ENCODE measurements at regions not wholly inside any gene's neighbourhood (a gene's known extent, or its start where the extent isn't known, plus 50 kb on each side); places are given as distances from the start of the nearest gene placed in this dataset.

- Histone ChIP-seq H3K9ac (ENCODE audit: low read depth, low read length) (no peak overlapping the region), H3K27me3 (ENCODE audit: control insufficient read depth, insufficient read depth, low read length) (no peaks in the 10 kb centered on the region), H3K9me3 (ENCODE audit: control insufficient read depth, insufficient read depth, low read length) (no peaks in the 10 kb centered on the region), H3K4me1 (ENCODE audit: control insufficient read depth, insufficient read depth, low read length) (peaks cover 6% of the 10 kb centered on the region; the same call in 1 of the 2 replicates), H3K27ac (ENCODE audit: low read depth, low read length) (no peak overlapping the region), H3K36me3 (ENCODE audit: control insufficient read depth, insufficient read depth, low read length) (no peaks in the 10 kb centered on the region), H3K4me3 (ENCODE audit: low read depth, low read length) (no peak overlapping the region)
Measured at GRCh38 chr5:67490543-67491321, 294.1 kb upstream of the CD180 start.

- Histone ChIP-seq H3K9ac (ENCODE audit: low read depth, low read length) (no peak overlapping the region), H3K4me1 (ENCODE audit: control insufficient read depth, insufficient read depth, low read length) (peaks cover 6% of the 10 kb centered on the region; the same call in 1 of the 2 replicates), H3K36me3 (ENCODE audit: control insufficient read depth, insufficient read depth, low read length) (no peaks in the 10 kb centered on the region), H3K27me3 (ENCODE audit: control insufficient read depth, insufficient read depth, low read length) (no peaks in the 10 kb centered on the region), H3K4me3 (ENCODE audit: low read depth, low read length) (no peak overlapping the region), H3K9me3 (ENCODE audit: control insufficient read depth, insufficient read depth, low read length) (no peaks in the 10 kb centered on the region), H3K27ac (ENCODE audit: low read depth, low read length) (no peak overlapping the region)
Measured at GRCh38 chr5:67488885-67489284, 292.3 kb upstream of the CD180 start.

- Histone ChIP-seq H3K36me3 (ENCODE audit: control insufficient read depth, insufficient read depth, low read length) (no peaks in the 10 kb centered on the region), H3K4me3 (ENCODE audit: low read depth, low read length) (no peak overlapping the region), H3K9ac (ENCODE audit: low read depth, low read length) (no peak overlapping the region), H3K27me3 (ENCODE audit: control insufficient read depth, insufficient read depth, low read length) (no peaks in the 10 kb centered on the region), H3K27ac (ENCODE audit: low read depth, low read length) (no peak overlapping the region), H3K4me1 (ENCODE audit: control insufficient read depth, insufficient read depth, low read length) (peaks cover 6% of the 10 kb centered on the region; the same call in 1 of the 2 replicates), H3K9me3 (ENCODE audit: control insufficient read depth, insufficient read depth, low read length) (no peaks in the 10 kb centered on the region)
Measured at GRCh38 chr5:67487862-67488261, 291.3 kb upstream of the CD180 start.

GRCh38 chr5:67483453-67484030 is 286.9 kb upstream of the CD180 start:
- H3K4me3 ChIP-seq (ENCODE audit: low read depth, low read length), result no peak overlapping the region
- H3K9me3 ChIP-seq (ENCODE audit: control insufficient read depth, insufficient read depth, low read length), result no peaks in the 10 kb centered on the region
- peaks cover 6% of the 10 kb centered on the region; the same call in 1 of the 2 replicates for H3K4me1 ChIP-seq (ENCODE audit: control insufficient read depth, insufficient read depth, low read length)
- no peaks in the 10 kb centered on the region for H3K27me3 ChIP-seq (ENCODE audit: control insufficient read depth, insufficient read depth, low read length)
- no peak overlapping the region for H3K27ac ChIP-seq (ENCODE audit: low read depth, low read length)
- no peaks in the 10 kb centered on the region for H3K36me3 ChIP-seq (ENCODE audit: control insufficient read depth, insufficient read depth, low read length)
- no peak overlapping the region for H3K9ac ChIP-seq (ENCODE audit: low read depth, low read length)

- Histone ChIP-seq H3K9ac (ENCODE audit: low read depth, low read length) (no peak overlapping the region), H3K4me3 (ENCODE audit: low read depth, low read length) (no peak overlapping the region), H3K36me3 (ENCODE audit: control insufficient read depth, insufficient read depth, low read length) (no peaks in the 10 kb centered on the region), H3K27ac (ENCODE audit: low read depth, low read length) (no peak overlapping the region), H3K4me1 (ENCODE audit: control insufficient read depth, insufficient read depth, low read length) (no peaks in the 10 kb centered on the region), H3K9me3 (ENCODE audit: control insufficient read depth, insufficient read depth, low read length) (no peaks in the 10 kb centered on the region), H3K27me3 (ENCODE audit: control insufficient read depth, insufficient read depth, low read length) (no peaks in the 10 kb centered on the region)
Measured at GRCh38 chr5:67481362-67481761, 284.8 kb upstream of the CD180 start.

GRCh38 chr5:67478337-67478736 is 281.7 kb upstream of the CD180 start:
- Histone ChIP-seq H3K27ac (ENCODE audit: low read depth, low read length) (no peak overlapping the region), H3K9ac (ENCODE audit: low read depth, low read length) (no peak overlapping the region), H3K27me3 (ENCODE audit: control insufficient read depth, insufficient read depth, low read length) (no peaks in the 10 kb centered on the region), H3K4me3 (ENCODE audit: low read depth, low read length) (no peak overlapping the region), H3K36me3 (ENCODE audit: control insufficient read depth, insufficient read depth, low read length) (no peaks in the 10 kb centered on the region), H3K9me3 (ENCODE audit: control insufficient read depth, insufficient read depth, low read length) (no peaks in the 10 kb centered on the region), H3K4me1 (ENCODE audit: control insufficient read depth, insufficient read depth, low read length) (no peaks in the 10 kb centered on the region)

GRCh38 chr5:67476995-67477394 is 280.4 kb upstream of the CD180 start:
- Histone ChIP-seq H3K4me3 (ENCODE audit: low read depth, low read length) (no peak overlapping the region), H3K27ac (ENCODE audit: low read depth, low read length) (no peak overlapping the region), H3K9ac (ENCODE audit: low read depth, low read length) (no peak overlapping the region), H3K4me1 (ENCODE audit: control insufficient read depth, insufficient read depth, low read length) (no peaks in the 10 kb centered on the region), H3K27me3 (ENCODE audit: control insufficient read depth, insufficient read depth, low read length) (no peaks in the 10 kb centered on the region), H3K36me3 (ENCODE audit: control insufficient read depth, insufficient read depth, low read length) (no peaks in the 10 kb centered on the region), H3K9me3 (ENCODE audit: control insufficient read depth, insufficient read depth, low read length) (no peaks in the 10 kb centered on the region)

- Histone ChIP-seq H3K36me3 (ENCODE audit: control insufficient read depth, insufficient read depth, low read length) (no peaks in the 10 kb centered on the region), H3K4me3 (ENCODE audit: low read depth, low read length) (no peak overlapping the region), H3K4me1 (ENCODE audit: control insufficient read depth, insufficient read depth, low read length) (no peaks in the 10 kb centered on the region), H3K9me3 (ENCODE audit: control insufficient read depth, insufficient read depth, low read length) (no peaks in the 10 kb centered on the region), H3K27me3 (ENCODE audit: control insufficient read depth, insufficient read depth, low read length) (no peaks in the 10 kb centered on the region), H3K27ac (ENCODE audit: low read depth, low read length) (no peak overlapping the region), H3K9ac (ENCODE audit: low read depth, low read length) (no peak overlapping the region)
Measured at GRCh38 chr5:67476531-67476930, 279.9 kb upstream of the CD180 start.

- Histone ChIP-seq H3K36me3 (ENCODE audit: control insufficient read depth, insufficient read depth, low read length) (no peaks in the 10 kb centered on the region), H3K27ac (ENCODE audit: low read depth, low read length) (no peak overlapping the region), H3K9ac (ENCODE audit: low read depth, low read length) (no peak overlapping the region), H3K9me3 (ENCODE audit: control insufficient read depth, insufficient read depth, low read length) (no peaks in the 10 kb centered on the region), H3K4me3 (ENCODE audit: low read depth, low read length) (no peak overlapping the region), H3K4me1 (ENCODE audit: control insufficient read depth, insufficient read depth, low read length) (no peaks in the 10 kb centered on the region), H3K27me3 (ENCODE audit: control insufficient read depth, insufficient read depth, low read length) (no peaks in the 10 kb centered on the region)
Measured at GRCh38 chr5:67475489-67475888, 278.9 kb upstream of the CD180 start.

GRCh38 chr5:67474597-67475238 is 278.1 kb upstream of the CD180 start:
- H3K36me3 ChIP-seq (ENCODE audit: control insufficient read depth, insufficient read depth, low read length), result no peaks in the 10 kb centered on the region
- no peaks in the 10 kb centered on the region for H3K27me3 ChIP-seq (ENCODE audit: control insufficient read depth, insufficient read depth, low read length)
- H3K27ac ChIP-seq (ENCODE audit: low read depth, low read length), result no peak overlapping the region
- no peak overlapping the region for H3K9ac ChIP-seq (ENCODE audit: low read depth, low read length)
- no peaks in the 10 kb centered on the region for H3K9me3 ChIP-seq (ENCODE audit: control insufficient read depth, insufficient read depth, low read length)
- H3K4me3 ChIP-seq (ENCODE audit: low read depth, low read length), result no peak overlapping the region
- no peaks in the 10 kb centered on the region for H3K4me1 ChIP-seq (ENCODE audit: control insufficient read depth, insufficient read depth, low read length)

- Histone ChIP-seq H3K4me1 (ENCODE audit: control insufficient read depth, insufficient read depth, low read length) (no peaks in the 10 kb centered on the region), H3K36me3 (ENCODE audit: control insufficient read depth, insufficient read depth, low read length) (no peaks in the 10 kb centered on the region), H3K27me3 (ENCODE audit: control insufficient read depth, insufficient read depth, low read length) (no peaks in the 10 kb centered on the region), H3K9ac (ENCODE audit: low read depth, low read length) (no peak overlapping the region), H3K27ac (ENCODE audit: low read depth, low read length) (no peak overlapping the region), H3K4me3 (ENCODE audit: low read depth, low read length) (no peak overlapping the region), H3K9me3 (ENCODE audit: control insufficient read depth, insufficient read depth, low read length) (no peaks in the 10 kb centered on the region)
Measured at GRCh38 chr5:67467110-67467509, 270.5 kb upstream of the CD180 start.

Measured in HUES48 (cell line).